HUES6 (cell line): ENCODE measurements at regions not wholly inside any gene's neighbourhood (a gene's known extent, or its start where the extent isn't known, plus 50 kb on each side); places are given as distances from the start of the nearest gene placed in this dataset.
"Not testable (repeated sequence)": the region's sequence is repeated elsewhere in the genome, so short reads cannot be mapped to it uniquely, and the experiment has no call there.

Source experiments
- H3K27ac ChIP-seq: 2 replicates; pipeline ENCODE4 v1.7.0; 2013; ENCODE audit warnings: low read depth, mild to moderate bottlenecking, low read length, inconsistent platforms
- H3K27me3 ChIP-seq: 2 replicates; pipeline ENCODE4 v1.6.1; 2013; ENCODE audit warnings: low read length; ENCODE audit not compliant: control insufficient read depth, insufficient read depth
- H3K36me3 ChIP-seq: 2 replicates; pipeline ENCODE4 v1.6.1; 2013; ENCODE audit warnings: low read length; ENCODE audit not compliant: control insufficient read depth, insufficient read depth
- H3K4me1 ChIP-seq: 2 replicates; pipeline ENCODE4 v1.6.1; 2013; ENCODE audit warnings: low read length; ENCODE audit not compliant: control insufficient read depth, insufficient read depth
- H3K4me3 ChIP-seq: 2 replicates; pipeline ENCODE4 v1.5.1; 2013; ENCODE audit warnings: low read depth, low read length
- H3K9ac ChIP-seq: one replicate; pipeline ENCODE4 v1.6.1; 2013; ENCODE audit warnings: mild to moderate bottlenecking, low read length
- H3K9me3 ChIP-seq: 2 replicates; pipeline ENCODE4 v1.6.1; 2013; ENCODE audit warnings: low read depth, low read length; ENCODE audit not compliant: control insufficient read depth, insufficient read depth

GRCh38 chr5:136560126-136560525 is 194.8 kb upstream of the TRPC7 start:
- H3K9ac ChIP-seq = no peak overlapping the region
- no peak overlapping the region for H3K27ac ChIP-seq
- no peak overlapping the region for H3K4me3 ChIP-seq
- H3K9me3 ChIP-seq = peaks cover 15% of the 10 kb centered on the region
- H3K4me1 ChIP-seq = peaks cover 29% of the 10 kb centered on the region
- H3K36me3 ChIP-seq = no peaks in the 10 kb centered on the region; the same call in 1 of the 2 replicates
- H3K27me3 ChIP-seq = no peaks in the 10 kb centered on the region

- no peak overlapping the region for H3K9ac ChIP-seq
- peaks cover 16% of the 10 kb centered on the region for H3K9me3 ChIP-seq
- no peak overlapping the region for H3K27ac ChIP-seq
- H3K4me1 ChIP-seq = peaks cover 25% of the 10 kb centered on the region
- H3K4me3 ChIP-seq = no peak overlapping the region
- H3K27me3 ChIP-seq = no peaks in the 10 kb centered on the region
- no peaks in the 10 kb centered on the region; the same call in 1 of the 2 replicates for H3K36me3 ChIP-seq
Measured at GRCh38 chr5:136559651-136560050, 194.3 kb upstream of the TRPC7 start.

- not testable (repeated sequence) for H3K36me3 ChIP-seq, H3K4me3 ChIP-seq, H3K4me1 ChIP-seq, H3K9me3 ChIP-seq, H3K27me3 ChIP-seq, H3K9ac ChIP-seq, H3K27ac ChIP-seq
Measured at GRCh38 chr5:136547096-136547495, 181.8 kb upstream of the TRPC7 start.

- H3K4me3 ChIP-seq, H3K4me1 ChIP-seq, H3K9ac ChIP-seq, H3K27ac ChIP-seq, H3K36me3 ChIP-seq, H3K27me3 ChIP-seq, H3K9me3 ChIP-seq: not testable (repeated sequence)
Measured at GRCh38 chr5:136546441-136546840, 181.1 kb upstream of the TRPC7 start.

GRCh38 chr5:136545031-136545430 is 179.7 kb upstream of the TRPC7 start:
- not testable (repeated sequence) for H3K4me1 ChIP-seq, H3K36me3 ChIP-seq, H3K9me3 ChIP-seq, H3K27ac ChIP-seq, H3K27me3 ChIP-seq
- Histone ChIP-seq H3K9ac (peak overlapping the region; percentile 44), H3K4me3 (peak overlapping the region; percentile 16; the same call in 1 of the 2 replicates)

- Histone ChIP-seq H3K27me3 (no peaks in the 10 kb centered on the region), H3K36me3 (no peaks in the 10 kb centered on the region), H3K27ac (no peak overlapping the region), H3K4me1 (no peaks in the 10 kb centered on the region), H3K4me3 (no peak overlapping the region), H3K9ac (no peak overlapping the region), H3K9me3 (peaks cover 4% of the 10 kb centered on the region; the same call in 1 of the 2 replicates)
Measured at GRCh38 chr5:136538534-136538933, 173.2 kb upstream of the TRPC7 start.

- no peak overlapping the region for H3K27ac ChIP-seq
- H3K9ac ChIP-seq = no peak overlapping the region
- H3K4me1 ChIP-seq = no peaks in the 10 kb centered on the region; the same call in 1 of the 2 replicates
- no peaks in the 10 kb centered on the region for H3K36me3 ChIP-seq
- H3K4me3 ChIP-seq = no peak overlapping the region
- no peaks in the 10 kb centered on the region; the same call in 1 of the 2 replicates for H3K9me3 ChIP-seq
- H3K27me3 ChIP-seq = no peaks in the 10 kb centered on the region
Measured at GRCh38 chr5:136529081-136529480, 163.7 kb upstream of the TRPC7 start.

- Histone ChIP-seq H3K4me1 (no peaks in the 10 kb centered on the region; the same call in 1 of the 2 replicates), H3K27me3 (no peaks in the 10 kb centered on the region), H3K36me3 (no peaks in the 10 kb centered on the region)
Measured at GRCh38 chr5:136528481-136529030, 163.2 kb upstream of the TRPC7 start.

GRCh38 chr5:136527311-136527710 is 162.0 kb upstream of the TRPC7 start:
- H3K27me3 ChIP-seq = no peaks in the 10 kb centered on the region
- H3K27ac ChIP-seq = no peak overlapping the region
- H3K4me1 ChIP-seq = no peaks in the 10 kb centered on the region; the same call in 1 of the 2 replicates

More at GRCh38 chr5:136528481-136529030, 163.2 kb upstream of the TRPC7 start:
- Histone ChIP-seq H3K9me3 (no peaks in the 10 kb centered on the region; the same call in 1 of the 2 replicates), H3K4me3 (no peak overlapping the region), H3K9ac (no peak overlapping the region), H3K27ac (no peak overlapping the region)

GRCh38 chr5:136526791-136527190 is 161.4 kb upstream of the TRPC7 start:
- Histone ChIP-seq H3K27ac (no peak overlapping the region), H3K4me1 (no peaks in the 10 kb centered on the region; the same call in 1 of the 2 replicates), H3K27me3 (no peaks in the 10 kb centered on the region), H3K4me3 (no peak overlapping the region), H3K9ac (no peak overlapping the region), H3K9me3 (no peaks in the 10 kb centered on the region; the same call in 1 of the 2 replicates), H3K36me3 (no peaks in the 10 kb centered on the region)

More at GRCh38 chr5:136527311-136527710, 162.0 kb upstream of the TRPC7 start:
- Histone ChIP-seq H3K9ac (no peak overlapping the region), H3K36me3 (no peaks in the 10 kb centered on the region), H3K4me3 (no peak overlapping the region), H3K9me3 (no peaks in the 10 kb centered on the region; the same call in 1 of the 2 replicates)

GRCh38 chr5:136526021-136526420 is 160.7 kb upstream of the TRPC7 start:
- H3K9me3 ChIP-seq = no peaks in the 10 kb centered on the region; the same call in 1 of the 2 replicates
- H3K9ac ChIP-seq = no peak overlapping the region

More at GRCh38 chr5:136526021-136526420, 160.7 kb upstream of the TRPC7 start:
- Histone ChIP-seq H3K27me3 (no peaks in the 10 kb centered on the region), H3K27ac (no peak overlapping the region), H3K36me3 (no peaks in the 10 kb centered on the region), H3K4me1 (no peaks in the 10 kb centered on the region; the same call in 1 of the 2 replicates), H3K4me3 (no peak overlapping the region)
